GM18909 (cell line): ENCODE measurements at regions not wholly inside any gene's neighbourhood (a gene's known extent, or its start where the extent isn't known, plus 50 kb on each side); places are given as distances from the start of the nearest gene placed in this dataset.
"Not testable (repeated sequence)": the region's sequence is repeated elsewhere in the genome, so short reads cannot be mapped to it uniquely, and the experiment has no call there.

Source experiments
- ATAC-seq: cut with Tn5 transposase; IDR thresholded peaks from one replicate; pipeline ENCODE4 v1.9.1; 2021; ENCODE audit warnings: mild to moderate bottlenecking; ENCODE audit not compliant: unreplicated experiment, poor library complexity

DNA sequence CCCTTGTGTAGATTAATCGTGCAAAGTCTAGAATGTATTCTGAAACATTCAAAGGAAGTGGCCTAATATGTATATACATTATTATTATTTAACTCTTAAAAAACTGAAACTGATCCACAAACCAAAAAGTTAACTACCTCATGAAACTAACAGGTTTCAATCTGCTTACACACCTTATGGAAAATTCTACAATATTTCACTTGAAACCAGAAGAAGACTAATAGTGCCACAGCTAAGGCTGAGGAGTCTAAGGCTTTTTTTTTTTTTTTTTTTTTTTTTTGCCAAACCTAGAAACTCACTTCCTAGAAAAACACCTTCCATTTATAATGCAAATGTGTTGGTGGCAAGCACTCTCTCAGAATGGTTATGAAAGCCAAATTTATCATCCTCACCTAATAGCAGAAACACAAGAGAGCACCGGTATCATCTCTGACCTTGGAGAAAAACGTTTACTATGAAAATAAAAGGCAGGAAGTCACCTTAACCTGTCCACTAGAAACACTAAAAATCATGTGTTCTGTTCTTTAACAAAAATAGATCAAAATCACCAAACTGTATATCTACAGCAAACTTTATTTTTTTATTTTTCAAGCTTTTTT is 586.1 kb downstream of the FRK start:
- ATAC-seq = no peak

DNA sequence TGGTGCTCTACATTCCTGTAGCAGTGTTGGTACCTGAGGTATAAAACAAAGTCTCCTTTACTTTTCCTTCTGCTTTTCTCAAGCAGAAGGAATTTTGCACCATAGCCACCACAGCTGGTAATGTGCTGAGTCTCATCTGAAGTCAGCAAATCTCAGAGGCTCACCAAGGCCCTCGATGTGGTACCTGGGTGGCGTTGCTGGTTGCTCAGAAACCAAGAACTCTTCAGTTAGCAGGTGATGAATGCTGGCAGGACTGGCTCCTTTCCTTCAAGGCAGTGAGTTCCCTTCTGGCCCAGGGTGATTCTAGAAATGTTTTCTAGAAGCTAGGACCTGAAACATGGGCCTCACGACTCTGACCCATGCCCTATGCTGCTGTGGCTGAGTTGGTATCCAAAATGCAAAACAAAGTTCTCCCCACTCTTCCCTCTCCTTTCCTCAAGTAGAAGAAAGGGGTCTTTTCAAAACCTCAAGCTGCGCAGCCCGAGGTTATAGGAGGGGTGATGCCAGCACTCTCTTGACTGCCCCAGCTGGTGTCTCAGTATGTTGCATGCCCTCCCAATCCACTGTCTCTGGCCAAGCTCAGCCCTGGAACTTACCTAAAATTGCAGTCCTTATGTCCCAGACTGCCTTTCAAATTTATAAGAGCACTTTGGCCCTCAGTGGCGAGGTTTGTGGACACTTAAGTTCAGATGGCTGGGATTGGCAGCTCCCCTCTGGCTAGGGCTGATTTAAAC is 592.3 kb downstream of the FRK start:
- ATAC-seq = no peak

DNA sequence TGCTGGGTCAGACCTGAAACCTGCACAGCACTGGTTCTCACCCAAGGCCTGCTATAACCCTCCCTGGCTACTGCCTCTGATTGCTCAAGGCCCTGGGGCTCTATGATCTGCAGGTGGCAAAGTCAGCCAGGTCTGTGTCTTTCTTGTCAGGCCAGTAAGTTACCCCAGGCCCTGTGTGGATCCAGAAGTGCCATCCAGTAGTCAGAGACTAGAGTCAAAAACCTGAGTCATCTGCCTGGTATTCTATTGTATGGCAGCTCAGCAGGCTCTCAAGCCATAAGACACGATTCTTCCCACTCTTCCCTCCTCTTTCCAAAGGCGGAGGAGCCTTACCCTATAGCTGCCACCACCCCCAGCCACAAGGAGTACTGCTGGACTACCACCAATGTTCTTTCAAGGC is 593.0 kb downstream of the FRK start:
- no peak for ATAC-seq

DNA sequence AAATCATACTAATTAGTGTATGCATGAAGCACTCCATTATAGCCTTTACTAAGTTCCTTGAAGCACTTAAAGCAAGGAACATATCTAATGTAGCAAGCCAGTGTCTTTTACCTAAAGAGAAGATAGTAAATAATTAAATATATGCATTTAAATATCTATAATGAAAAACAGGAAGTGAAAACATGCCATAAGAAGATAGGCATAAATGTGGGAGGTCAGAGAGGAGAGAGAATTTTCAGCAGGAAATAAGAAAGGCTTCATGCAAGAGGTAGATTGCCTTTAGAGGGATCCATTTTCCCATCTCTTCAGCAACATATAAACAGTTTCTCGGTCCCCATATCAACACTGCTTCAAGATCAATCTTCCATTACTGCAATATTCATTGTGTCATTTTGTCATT is 599.8 kb downstream of the FRK start:
- ATAC-seq = no peak

DNA sequence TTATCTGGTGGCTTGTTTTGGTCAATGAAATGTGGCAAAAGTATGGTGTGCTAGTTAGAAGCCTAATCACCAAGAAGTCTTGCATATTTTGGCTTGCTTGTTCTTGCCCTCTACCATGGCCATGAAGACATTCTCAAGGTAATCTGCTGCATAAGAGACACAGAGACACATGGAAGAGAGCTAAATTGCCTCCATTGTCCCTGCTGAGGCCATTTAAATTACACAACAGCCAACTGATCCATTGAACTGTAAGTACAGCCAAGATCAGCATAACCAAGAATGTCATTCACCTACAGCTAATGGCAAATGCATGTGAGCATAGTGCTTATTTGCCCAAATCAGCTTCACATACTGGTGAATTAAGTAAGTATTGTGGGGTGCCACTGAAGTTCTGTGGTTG is 603.8 kb downstream of the FRK start:
- ATAC-seq = no peak

DNA sequence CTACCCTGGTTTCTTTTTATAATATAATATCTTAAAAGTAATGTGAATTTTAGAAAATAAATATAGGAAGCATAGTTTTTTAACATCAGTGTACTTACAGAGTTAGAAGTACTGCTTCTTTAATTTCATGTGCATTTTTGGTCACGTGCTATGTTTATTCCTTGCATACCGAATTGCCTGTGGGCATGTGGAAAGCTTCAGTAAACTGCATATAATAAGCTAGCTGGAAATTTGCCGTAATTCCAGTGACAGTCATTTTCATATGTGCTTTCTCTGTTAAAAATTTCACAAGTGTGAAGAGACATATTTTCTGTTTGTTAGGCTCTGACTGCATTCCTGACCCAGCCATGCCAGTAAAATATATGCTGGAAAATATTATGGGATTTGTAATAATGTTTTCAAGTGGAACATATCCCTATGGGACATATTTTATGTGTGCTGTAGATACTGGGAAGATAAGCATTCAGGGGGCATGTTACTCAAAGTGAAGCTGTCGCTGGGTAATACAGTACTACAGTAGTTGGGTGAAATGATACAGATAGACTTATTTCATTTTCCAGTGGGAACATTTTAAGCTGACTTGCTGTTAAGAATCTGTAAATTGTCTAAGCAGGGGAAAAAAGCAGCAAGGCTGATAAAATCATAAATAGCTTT is 616.7 kb downstream of the FRK start:
- no peak for ATAC-seq

DNA sequence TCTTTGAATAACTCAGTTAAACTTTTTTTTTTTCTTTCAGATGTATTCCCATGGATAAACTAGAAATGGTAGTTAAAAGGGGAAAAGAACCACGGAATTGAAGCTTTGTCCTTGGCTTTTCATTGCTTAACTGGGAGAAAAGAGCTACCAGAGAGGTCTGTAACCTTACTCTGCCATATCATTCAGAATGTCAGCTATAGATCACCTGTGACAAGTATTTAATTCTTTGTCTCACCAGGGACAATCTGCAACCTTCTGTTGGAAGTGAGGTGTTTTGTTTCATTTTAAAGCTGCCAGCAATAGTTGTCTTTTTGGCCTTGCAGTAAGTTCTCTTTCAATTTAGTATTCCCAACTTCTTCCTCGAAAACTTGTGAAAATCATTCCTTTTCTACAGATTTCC is 618.4 kb downstream of the FRK start:
- no peak for ATAC-seq

DNA sequence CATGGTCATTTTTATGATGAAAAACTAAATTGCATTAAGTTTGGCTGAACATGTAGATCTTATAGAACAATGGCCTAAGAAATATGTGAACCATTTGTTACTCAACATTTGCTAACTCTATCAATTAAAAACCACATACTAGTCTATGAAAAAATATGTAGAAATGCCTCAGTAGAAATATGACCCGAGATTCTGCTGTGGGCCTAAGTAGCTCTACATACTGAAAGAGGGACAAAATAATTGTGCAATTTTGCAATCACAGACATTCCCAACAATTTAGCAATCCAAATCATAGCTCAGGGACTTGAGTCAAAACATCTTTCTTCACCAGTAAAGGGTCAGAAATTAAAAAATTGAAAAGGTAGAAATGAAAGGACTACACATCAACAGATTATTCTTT is 619.0 kb downstream of the FRK start:
- ATAC-seq = no peak

DNA sequence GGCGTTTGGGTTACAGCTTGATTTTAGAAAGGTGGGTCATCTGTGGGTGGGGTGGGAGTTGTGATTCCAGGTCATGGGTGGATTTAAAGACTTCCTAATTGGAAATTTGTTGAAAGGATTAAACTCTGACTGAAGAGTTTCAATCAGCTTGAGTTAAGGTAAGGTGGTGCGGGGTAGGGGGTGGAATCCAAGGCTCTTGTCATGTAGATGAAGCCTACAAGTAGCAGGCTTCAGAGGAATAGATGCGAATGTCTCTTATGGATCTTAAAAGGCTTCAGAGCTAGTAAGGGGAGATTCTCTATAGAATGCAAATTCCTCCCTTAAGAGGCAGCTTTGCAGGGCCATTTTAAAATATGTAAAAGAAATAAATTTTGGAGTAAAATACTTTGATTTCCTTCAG is 645.3 kb downstream of the FRK start:
- no peak for ATAC-seq

DNA sequence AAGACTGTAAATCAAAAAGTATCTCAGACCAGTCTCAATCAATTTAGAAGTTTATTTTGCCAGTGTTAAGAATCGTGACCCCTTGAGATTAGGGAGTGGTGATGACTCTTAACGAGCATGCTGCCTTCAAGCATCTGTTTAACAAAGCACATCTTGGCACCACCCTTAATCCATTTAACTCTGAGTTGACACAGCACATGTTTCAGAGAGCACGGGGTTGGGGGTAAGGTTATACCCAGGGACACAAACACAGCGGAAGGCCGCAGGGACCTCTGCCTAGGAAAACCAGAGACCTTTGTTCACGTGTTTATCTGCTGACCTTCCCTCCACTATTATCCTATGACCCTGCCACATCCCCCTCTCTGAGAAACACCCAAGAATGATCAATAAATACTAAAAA is 645.8 kb downstream of the FRK start:
- not testable (repeated sequence) for ATAC-seq

DNA sequence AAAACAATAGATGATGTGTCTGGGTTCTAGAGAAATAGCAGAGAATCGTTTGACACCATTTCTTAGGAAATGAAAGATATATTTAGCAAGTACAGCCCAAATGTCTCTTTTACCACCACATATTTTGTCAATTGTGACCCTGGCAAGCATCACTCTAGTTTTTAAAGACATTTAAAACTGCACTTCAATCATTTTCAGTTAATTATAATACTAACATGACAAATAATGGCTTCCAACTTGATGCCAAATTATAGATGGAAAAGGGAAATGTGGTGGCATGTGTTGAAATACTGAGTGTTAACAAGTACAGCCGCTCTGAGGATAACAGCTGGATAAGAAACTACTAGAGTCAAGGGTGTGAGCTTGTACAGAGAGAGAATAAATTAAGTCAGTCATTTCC is 648.9 kb downstream of the FRK start:
- ATAC-seq = no peak

DNA sequence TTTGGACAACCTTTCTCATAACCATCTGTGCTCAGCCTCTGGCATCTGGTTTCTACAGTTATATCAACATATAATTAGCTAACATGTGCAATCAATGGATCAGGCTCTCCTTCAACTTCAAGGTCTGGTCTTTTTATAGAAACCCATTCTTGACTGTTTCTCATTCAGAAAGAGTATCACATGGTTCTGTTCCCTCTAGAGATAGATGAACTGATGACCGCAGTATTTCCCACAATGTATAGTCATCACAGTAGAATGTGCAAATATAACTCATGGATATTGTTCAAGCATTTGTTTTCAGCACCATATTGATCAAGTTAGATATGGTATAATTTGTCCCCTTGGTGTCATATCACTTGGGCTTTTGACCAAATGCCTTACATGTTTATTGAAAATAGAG is 656.2 kb downstream of the FRK start:
- ATAC-seq = no peak

DNA sequence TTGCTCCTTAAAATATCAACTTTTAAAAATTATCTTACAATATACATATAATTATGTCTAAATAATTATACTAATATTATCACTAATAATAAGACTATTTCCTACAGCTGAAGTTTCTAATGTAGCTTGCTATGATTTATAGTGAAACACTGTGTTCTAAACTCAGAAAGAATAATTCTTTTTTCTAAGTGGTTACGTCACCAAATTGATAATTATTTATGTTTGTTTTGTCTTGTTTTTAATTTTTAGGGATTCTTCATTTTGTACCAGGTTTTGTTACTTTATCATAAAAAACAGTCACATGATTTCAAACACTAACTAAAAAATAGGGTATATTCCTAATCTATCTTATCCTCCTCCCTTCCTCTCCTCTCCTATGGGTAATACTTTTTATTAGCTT is 662.1 kb downstream of the FRK start:
- no peak for ATAC-seq

DNA sequence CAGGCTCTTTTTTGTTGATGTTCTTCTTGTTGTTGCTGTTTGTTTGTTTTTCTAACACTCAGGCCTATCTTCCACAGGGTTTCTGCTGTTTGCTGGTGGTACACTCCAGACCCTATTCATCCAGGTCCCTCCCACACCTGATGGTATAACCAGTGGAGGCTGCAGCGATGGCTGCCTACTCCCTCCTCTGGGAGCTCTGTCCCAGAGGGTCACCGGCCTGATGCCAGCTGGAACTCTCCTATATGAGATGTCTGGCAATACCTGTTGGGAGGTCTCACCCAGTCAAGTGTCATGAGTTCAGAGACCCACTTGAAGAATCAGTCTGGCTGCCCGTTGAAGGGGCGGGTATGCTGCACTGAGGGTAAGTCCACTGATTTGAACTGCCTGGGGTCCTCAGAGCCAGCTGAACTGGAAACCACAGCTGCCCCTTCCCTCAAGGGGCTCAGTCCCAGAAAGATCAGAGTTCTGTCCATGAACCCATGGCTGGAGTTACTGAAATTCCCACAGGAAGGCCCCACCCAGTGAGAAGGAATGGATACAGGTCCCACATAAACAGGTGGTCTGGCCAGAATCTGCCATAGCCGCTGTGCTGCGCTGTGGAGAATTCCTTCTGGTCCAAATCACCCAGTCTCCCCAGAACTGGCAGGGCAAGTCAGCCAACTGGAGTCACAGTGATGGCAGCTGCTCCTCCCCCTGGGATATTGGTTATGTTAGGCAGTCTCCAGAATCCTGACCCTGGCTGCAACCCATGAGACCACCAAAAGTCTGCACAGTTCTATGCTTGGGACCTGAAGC is 664.4 kb downstream of the FRK start:
- ATAC-seq = no peak

DNA sequence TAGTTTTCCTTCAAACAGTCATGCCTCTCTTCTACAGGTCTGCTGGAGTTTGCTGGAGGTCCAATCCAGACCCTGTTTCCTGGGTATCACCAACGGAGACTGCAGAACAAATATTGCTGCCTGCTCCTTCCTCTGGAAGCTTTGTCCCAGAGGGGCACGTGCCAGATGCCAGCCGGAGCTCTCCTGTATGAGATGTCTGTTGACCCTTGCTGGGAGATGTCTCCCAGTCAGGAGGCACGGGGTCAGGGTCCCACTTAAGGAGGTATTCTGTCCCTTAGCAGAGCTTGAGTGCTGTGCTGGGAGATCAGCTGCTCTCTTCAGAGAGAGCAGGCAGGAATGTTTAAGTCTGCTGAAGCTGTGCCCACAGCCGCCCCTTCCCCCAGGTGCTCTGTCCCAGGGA is 666.9 kb downstream of the FRK start:
- no peak for ATAC-seq

DNA sequence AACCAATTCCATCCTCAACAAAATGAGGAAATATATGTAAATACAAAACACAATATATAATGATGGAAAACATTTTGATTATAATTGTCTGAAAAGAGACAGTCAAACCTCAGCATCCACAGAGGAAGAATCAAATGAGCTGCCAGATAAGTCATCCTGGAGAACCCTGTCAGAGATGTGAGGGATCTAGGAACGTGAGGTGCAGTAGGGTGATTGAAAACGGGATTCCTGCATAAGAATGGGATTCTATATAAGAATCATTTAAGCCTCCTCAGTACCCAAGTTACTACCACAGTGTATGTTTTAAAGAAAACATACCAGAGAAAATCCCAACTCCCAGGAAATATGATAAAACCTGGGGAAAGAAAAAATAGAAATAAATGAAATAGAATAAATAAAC is 690.5 kb downstream of the FRK start:
- no peak for ATAC-seq

DNA sequence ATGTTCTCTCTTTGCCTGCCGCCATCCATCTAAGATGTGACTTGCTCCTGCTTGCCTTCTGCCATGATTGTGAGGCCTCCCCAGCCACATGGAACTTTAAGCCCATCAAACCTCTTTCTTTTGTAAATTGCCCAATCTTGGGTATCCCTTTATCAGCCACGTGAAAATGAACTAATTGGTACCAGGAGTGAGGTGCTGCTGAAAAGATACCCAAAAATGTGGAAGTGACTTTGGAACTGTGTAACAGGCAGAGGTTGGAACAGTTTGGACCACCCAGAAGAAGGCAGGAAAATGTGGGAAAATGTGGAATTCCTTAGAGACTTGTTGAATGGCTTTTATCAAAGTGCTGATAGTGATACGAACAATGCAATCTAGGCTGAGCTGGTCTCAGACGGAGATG is 694.9 kb downstream of the FRK start:
- no peak for ATAC-seq

DNA sequence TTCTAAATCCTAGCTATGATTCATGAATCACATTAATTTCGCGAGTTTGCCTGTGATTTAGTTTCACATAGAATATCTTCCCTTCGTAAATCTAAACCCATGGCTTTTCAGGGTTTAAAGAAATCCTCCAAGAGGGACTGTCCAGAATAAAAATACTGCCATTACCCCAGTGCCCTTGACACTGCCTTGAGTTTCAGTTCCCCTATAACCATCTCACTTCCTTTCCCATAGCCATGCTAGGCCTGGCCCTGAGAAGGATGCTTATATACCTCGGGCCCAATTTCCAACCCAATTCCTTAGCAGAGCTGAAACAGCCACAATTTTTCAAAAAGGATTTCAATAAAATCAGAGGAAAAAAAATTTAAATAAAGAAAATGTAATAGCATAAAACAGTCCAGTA is 697.3 kb downstream of the FRK start:
- peak; percentile 90 for ATAC-seq

DNA sequence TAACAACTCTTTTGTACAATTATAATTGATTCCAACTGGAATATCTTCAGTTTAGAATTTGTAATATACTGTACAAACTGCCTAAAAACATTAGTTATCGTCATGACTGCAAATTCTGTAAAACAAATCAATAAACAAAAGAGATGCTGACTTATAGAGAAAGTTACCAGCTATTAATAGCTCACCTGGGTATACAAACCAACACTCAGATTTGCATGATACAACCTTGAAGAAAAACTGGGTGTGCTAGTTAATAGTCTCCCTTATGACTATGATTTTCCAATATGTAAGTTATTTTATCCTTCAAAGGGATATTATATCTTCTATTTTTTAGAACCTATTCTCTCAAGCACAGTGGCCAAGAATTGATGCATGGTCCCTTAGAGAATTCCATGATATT is 698.5 kb downstream of the FRK start:
- peak; percentile 59 for ATAC-seq

DNA sequence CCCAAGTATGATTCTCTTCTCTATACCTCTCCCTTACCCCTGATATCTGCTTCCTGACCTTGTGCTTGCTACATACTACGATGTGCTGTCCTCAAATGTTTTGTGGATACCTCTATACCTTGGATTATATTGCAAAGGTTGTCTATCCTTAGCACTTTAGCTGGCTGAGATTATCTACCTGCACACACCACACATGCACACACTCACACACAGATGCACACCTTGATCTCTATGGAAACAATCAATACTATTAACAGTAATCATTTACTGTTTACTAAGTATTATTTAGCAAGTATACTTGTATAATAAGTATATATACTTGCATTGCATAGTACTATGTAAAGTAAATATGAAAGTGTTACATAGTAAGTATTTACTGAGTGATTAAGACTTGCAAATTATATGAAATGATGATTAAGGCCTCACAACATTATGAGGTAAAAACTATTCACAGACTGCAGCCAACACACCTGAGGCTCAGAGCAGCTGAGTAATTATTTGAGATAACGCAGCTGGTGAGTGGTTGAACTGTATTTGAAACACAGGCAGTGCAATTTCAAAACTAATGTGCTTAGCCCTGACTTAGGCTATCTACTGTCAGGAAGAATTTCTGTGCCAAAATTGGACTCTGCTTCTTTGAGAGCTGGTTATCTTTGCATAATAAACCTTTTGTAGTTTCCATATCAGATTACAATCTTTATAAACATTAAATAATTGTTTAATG is 699.9 kb downstream of the FRK start:
- no peak for ATAC-seq

DNA sequence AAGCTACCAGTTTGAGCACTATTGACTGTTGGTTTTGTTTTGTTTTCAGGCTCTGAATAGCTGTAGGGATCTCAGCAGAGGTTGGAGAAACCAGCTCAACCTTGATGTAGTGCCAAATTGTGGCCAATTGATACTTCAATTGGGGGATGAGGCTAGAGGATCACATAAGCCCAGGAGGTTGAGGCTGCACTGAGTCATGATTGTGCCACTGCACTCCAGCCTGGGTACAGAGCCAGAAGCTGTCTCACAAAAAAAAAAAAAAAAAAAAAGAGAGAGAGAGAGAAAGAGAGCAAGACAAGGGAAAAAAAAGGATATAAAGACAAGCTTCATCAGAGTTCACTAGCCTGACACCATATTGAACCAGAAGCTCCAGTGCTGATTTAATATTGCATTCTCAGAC is 702.1 kb downstream of the FRK start:
- ATAC-seq = no peak
